ENCODE measurements at regions not wholly inside any gene's neighbourhood (a gene's known extent, or its start where the extent isn't known, plus 50 kb on each side); places are given as distances from the start of the nearest gene placed in this dataset.

DNA sequence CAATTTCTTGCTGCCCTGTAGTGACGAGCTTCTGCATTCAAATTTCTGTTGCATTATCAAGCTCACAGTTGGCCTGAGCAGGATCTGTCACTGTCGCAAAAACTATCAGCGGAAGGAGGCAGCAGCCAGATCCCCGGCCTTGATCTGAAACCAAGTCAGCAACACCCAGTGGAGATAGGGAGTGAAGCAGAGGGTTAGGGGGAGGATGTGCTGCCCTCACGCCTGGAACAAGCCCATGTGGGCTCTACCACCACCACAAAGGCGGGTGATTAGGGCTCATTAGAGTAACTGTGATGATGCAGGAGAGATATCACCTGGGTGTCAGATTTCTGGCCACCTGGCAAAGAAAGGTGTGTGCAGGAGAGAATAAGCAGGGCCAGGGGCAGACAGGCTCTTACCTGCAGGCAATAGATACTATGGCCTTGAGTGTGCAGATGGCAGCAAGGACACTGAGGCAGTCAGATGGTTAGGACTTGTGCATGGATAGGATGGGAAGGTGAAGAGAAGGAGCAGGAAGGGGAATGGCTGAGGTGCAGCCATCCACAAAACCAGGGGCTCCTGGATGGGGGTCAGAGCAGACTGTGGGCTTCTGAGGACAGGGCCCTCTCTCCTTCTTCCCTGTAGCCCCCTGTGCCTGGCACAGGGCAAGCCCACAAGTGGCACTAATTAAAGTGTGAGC lies 417.3 kb downstream of the RPS24 start:
- Histone ChIP-seq H3K27ac (no peak overlapping the region), H3K36me3 (no peaks in the 10 kb centered on the region), H3K27me3 (no peaks in the 10 kb centered on the region), H3K4me3 (no peak overlapping the region), H3K9me3 (ENCODE audit: low read depth) (no peaks in the 10 kb centered on the region), H3K4me1 (ENCODE audit: low read depth) (peaks cover 4% of the 10 kb centered on the region)
- DNase-seq (ENCODE audit: low read depth in 1 of 2, low spot score in 1 of 2), result no peak
- TF ChIP-seq, protein P1, sequence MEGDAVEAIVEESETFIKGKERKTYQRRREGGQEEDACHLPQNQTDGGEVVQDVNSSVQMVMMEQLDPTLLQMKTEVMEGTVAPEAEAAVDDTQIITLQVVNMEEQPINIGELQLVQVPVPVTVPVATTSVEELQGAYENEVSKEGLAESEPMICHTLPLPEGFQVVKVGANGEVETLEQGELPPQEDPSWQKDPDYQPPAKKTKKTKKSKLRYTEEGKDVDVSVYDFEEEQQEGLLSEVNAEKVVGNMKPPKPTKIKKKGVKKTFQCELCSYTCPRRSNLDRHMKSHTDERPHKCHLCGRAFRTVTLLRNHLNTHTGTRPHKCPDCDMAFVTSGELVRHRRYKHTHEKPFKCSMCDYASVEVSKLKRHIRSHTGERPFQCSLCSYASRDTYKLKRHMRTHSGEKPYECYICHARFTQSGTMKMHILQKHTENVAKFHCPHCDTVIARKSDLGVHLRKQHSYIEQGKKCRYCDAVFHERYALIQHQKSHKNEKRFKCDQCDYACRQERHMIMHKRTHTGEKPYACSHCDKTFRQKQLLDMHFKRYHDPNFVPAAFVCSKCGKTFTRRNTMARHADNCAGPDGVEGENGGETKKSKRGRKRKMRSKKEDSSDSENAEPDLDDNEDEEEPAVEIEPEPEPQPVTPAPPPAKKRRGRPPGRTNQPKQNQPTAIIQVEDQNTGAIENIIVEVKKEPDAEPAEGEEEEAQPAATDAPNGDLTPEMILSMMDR (IDR thresholded peaks at IDR 0.05; ENCODE audit: low read depth, low read length), result no peak

GRCh38 chr10:78451592-78451991 lies 417.9 kb downstream of the RPS24 start:
- Histone ChIP-seq H3K27ac (no peak overlapping the region), H3K4me3 (no peak overlapping the region), H3K27me3 (no peaks in the 10 kb centered on the region), H3K4me1 (ENCODE audit: low read depth) (peaks cover 4% of the 10 kb centered on the region), H3K36me3 (no peaks in the 10 kb centered on the region), H3K9me3 (ENCODE audit: low read depth) (no peaks in the 10 kb centered on the region)
- DNase-seq (ENCODE audit: low read depth in 1 of 2, low spot score in 1 of 2), result peak in 1 of 2 donors; percentile 82
- TF ChIP-seq, protein P1 (IDR thresholded peaks at IDR 0.05; ENCODE audit: low read depth, low read length), result no peak

- TF ChIP-seq, protein P1 (IDR thresholded peaks at IDR 0.05; ENCODE audit: low read depth, low read length), result no peak
- Histone ChIP-seq H3K27me3 (no peaks in the 10 kb centered on the region), H3K27ac (no peak overlapping the region), H3K4me3 (no peak overlapping the region), H3K36me3 (no peaks in the 10 kb centered on the region), H3K9me3 (ENCODE audit: low read depth) (no peaks in the 10 kb centered on the region), H3K4me1 (ENCODE audit: low read depth) (no peaks in the 10 kb centered on the region)
- no peak for DNase-seq (ENCODE audit: low read depth in 1 of 2, low spot score in 1 of 2)
These were observed 420.5 kb downstream of the RPS24 start for GRCh38 chr10:78454123-78454645.

DNA sequence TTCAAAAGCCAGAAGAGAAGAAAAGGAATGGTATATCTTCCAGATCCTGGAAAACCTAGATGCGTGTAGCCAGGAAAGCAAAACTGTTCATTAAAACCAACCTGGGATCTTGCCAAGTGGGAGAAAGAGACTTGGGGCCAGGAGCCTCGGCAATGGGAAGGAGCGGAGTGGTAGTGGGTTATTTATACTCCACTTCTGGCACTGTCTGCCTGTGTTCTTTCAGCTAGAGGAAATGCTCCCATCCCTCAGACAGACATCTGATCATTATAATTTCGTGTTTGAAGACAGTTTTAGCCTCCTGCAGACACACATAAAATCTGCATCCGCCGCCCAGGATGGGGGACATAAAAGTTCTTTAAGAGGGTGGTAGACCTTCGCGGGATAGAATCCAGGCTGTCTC lies 421.6 kb downstream of the RPS24 start:
- H3K27ac ChIP-seq, result no peak overlapping the region
- no peak for DNase-seq (ENCODE audit: low read depth in 1 of 2, low spot score in 1 of 2)
- H3K4me1 ChIP-seq (ENCODE audit: low read depth), result no peaks in the 10 kb centered on the region
- TF ChIP-seq, protein P1 (IDR thresholded peaks at IDR 0.05; ENCODE audit: low read depth, low read length), result no peak
- no peaks in the 10 kb centered on the region for H3K27me3 ChIP-seq
- no peaks in the 10 kb centered on the region for H3K9me3 ChIP-seq (ENCODE audit: low read depth)
- no peaks in the 10 kb centered on the region for H3K36me3 ChIP-seq
- H3K4me3 ChIP-seq, result no peak overlapping the region

GRCh38 chr10:78455811-78456210 lies 422.1 kb downstream of the RPS24 start:
- Histone ChIP-seq H3K9me3 (ENCODE audit: low read depth) (no peaks in the 10 kb centered on the region), H3K36me3 (no peaks in the 10 kb centered on the region), H3K27me3 (no peaks in the 10 kb centered on the region), H3K4me3 (no peak overlapping the region), H3K27ac (no peak overlapping the region), H3K4me1 (ENCODE audit: low read depth) (no peaks in the 10 kb centered on the region)
- DNase-seq (ENCODE audit: low read depth in 1 of 2, low spot score in 1 of 2), result no peak
- TF ChIP-seq, protein P1 (IDR thresholded peaks at IDR 0.05; ENCODE audit: low read depth, low read length), result no peak

Data from cardiac muscle cell (in vitro differentiated cells and primary cell).